ENCODE measurements at regions not wholly inside any gene's neighbourhood (a gene's known extent, or its start where the extent isn't known, plus 50 kb on each side); places are given as distances from the start of the nearest gene placed in this dataset.
A peak's percentile ranks its signal among the peaks of the same experiment; 100 is the strongest.
"Not testable (repeated sequence)": the region's sequence is repeated elsewhere in the genome, so short reads cannot be mapped to it uniquely, and the experiment has no call there.

DNA sequence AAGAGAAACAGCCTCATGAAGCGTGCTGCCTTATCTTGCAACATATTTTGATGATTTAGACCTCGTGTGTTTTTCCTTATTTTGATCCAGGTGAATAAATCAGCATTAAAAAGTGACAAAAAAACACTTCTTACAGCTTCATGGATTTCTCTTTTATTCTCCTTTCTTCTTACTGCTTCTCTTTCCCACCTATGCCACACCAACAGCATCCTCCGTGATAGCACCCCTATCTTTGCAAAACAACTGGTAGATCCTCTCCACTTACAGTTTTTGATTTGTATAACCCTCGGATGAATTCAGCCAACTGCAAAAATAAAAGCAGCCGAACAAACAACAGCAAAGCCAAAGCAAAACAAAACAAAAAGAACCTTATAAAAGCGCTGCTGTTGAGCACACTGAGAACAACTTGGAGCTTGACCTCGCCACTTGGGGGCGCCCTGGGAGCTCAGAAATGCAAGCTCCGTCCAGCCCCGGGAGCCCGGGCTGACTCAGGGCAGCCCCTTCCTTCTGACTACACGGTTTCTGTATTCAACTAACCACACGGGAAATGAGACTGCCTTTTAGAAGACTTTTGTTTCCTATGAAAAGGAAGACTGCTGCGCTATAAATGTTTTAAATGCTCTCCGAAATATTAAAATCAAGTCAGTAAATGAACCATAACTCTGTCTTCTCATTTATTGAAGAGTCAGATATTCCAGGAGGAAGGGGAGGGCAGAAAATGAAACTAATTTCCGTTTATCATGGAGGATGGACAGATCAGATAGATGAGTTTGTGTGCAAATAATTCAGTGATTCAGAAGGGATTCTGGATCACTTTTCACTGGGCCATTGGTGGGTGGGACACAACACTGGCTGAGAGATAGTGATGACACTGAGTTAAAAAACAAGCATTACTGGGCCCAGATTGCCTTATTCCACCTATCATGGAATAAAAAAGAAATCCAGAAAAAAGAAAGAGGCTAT lies 186.8 kb downstream of the ATP6V0E2 start:
- not testable (repeated sequence) for H3K4me2 ChIP-seq; H3K36me3 ChIP-seq; DNase-seq (ENCODE audit: low spot score); H3K4me1 Mint-ChIP-seq; H2AFZ ChIP-seq (replicated peaks); H3K9me3 ChIP-seq (ENCODE audit: low read depth); H3K27me3 Mint-ChIP-seq (ENCODE audit: insufficient read depth, low read depth); H3K9ac ChIP-seq; H4K20me1 ChIP-seq (ENCODE audit: low read depth); H3K79me2 ChIP-seq (ENCODE audit: low read depth); H3K4me1 ChIP-seq; H3K27ac Mint-ChIP-seq; H3K9me3 Mint-ChIP-seq; H3K27ac ChIP-seq; H3F3A ChIP-seq (ENCODE audit: low read depth); H3K36me3 Mint-ChIP-seq; H3K4me3 ChIP-seq; H3K4me3 Mint-ChIP-seq
- peaks cover 42% of the 10 kb centered on the region for H3K27me3 ChIP-seq
- TF ChIP-seq, protein P1, sequence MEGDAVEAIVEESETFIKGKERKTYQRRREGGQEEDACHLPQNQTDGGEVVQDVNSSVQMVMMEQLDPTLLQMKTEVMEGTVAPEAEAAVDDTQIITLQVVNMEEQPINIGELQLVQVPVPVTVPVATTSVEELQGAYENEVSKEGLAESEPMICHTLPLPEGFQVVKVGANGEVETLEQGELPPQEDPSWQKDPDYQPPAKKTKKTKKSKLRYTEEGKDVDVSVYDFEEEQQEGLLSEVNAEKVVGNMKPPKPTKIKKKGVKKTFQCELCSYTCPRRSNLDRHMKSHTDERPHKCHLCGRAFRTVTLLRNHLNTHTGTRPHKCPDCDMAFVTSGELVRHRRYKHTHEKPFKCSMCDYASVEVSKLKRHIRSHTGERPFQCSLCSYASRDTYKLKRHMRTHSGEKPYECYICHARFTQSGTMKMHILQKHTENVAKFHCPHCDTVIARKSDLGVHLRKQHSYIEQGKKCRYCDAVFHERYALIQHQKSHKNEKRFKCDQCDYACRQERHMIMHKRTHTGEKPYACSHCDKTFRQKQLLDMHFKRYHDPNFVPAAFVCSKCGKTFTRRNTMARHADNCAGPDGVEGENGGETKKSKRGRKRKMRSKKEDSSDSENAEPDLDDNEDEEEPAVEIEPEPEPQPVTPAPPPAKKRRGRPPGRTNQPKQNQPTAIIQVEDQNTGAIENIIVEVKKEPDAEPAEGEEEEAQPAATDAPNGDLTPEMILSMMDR (IDR thresholded peaks at IDR 0.05) = peak; percentile 62

DNA sequence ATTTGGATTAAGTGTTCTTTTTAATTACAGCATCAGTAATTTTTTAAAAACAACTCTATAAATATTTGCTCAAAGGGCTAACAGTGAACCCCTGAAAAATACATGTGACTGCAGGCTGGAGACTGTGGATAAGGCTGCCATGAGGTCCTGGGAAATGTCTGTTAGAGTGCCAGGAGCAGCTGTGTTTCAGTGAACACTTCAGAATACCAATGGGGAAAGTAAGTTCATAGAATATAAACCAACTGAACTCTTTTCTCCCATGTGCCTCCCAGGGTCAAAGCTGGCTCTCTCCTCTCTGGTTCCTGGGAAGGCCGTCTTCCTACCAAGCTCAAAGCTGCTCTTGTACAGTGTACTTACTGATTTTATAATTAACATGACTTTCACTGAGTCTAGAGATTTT lies 189.4 kb downstream of the ATP6V0E2 start:
- not testable (repeated sequence) for H3K4me1 ChIP-seq; H3K4me3 Mint-ChIP-seq; H3F3A ChIP-seq (ENCODE audit: low read depth); DNase-seq (ENCODE audit: low spot score); H3K4me3 ChIP-seq; H3K27ac ChIP-seq; H3K9ac ChIP-seq; H3K4me1 Mint-ChIP-seq; H3K9me3 ChIP-seq (ENCODE audit: low read depth); H3K4me2 ChIP-seq; H3K36me3 Mint-ChIP-seq; H3K9me3 Mint-ChIP-seq; H3K27ac Mint-ChIP-seq; H2AFZ ChIP-seq (replicated peaks); H3K36me3 ChIP-seq; H4K20me1 ChIP-seq (ENCODE audit: low read depth); H3K27me3 Mint-ChIP-seq (ENCODE audit: insufficient read depth, low read depth); H3K79me2 ChIP-seq (ENCODE audit: low read depth)
- H3K27me3 ChIP-seq = peaks cover 22% of the 10 kb centered on the region

DNA sequence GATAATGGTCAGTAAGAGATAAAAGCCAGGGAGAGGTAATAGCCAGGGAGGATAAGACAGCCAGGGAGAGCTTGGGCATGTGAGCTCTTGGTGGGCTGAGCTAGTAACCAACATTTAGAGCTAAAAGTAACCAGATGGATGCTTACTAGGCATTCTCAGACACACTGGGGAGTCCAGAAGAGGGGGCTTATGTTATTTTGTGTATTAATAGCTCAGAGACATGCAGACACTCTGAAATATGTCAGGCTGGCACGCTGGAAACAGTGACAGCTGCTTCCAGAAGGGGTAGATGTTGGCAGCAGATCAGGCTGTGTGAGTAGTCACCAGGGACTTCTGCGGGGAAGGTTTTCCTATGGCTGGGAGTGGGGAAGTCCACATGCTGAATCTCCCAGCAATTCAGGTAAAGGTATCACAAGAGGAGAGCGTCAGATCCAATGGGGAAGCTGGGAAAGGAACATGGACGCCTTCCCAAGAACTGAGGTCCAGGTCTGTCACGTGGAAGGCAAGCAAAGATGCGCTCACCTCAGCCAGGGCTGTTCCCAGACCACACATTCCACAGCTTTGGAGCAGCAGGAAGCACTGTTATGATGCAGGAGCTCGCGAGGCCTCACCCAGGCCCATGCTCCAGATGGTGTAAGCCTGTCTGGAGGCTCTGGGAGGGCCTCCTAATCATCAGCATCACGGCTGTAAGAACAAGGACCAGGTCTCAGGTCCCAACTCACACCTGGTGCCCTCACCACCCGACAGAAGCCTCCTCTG lies 196.0 kb downstream of the ATP6V0E2 start:
- not testable (repeated sequence) for H3K4me1 Mint-ChIP-seq; DNase-seq (ENCODE audit: low spot score); H3K27ac ChIP-seq; H3K79me2 ChIP-seq (ENCODE audit: low read depth); H4K20me1 ChIP-seq (ENCODE audit: low read depth); H3K36me3 ChIP-seq; H3K27me3 Mint-ChIP-seq (ENCODE audit: insufficient read depth, low read depth); H3K4me3 Mint-ChIP-seq; H3K27me3 ChIP-seq; H2AFZ ChIP-seq (replicated peaks); H3K36me3 Mint-ChIP-seq; H3K4me3 ChIP-seq; H3K4me1 ChIP-seq; H3K27ac Mint-ChIP-seq; H3K4me2 ChIP-seq; H3K9ac ChIP-seq; H3K9me3 ChIP-seq (ENCODE audit: low read depth); H3F3A ChIP-seq (ENCODE audit: low read depth); H3K9me3 Mint-ChIP-seq

DNA sequence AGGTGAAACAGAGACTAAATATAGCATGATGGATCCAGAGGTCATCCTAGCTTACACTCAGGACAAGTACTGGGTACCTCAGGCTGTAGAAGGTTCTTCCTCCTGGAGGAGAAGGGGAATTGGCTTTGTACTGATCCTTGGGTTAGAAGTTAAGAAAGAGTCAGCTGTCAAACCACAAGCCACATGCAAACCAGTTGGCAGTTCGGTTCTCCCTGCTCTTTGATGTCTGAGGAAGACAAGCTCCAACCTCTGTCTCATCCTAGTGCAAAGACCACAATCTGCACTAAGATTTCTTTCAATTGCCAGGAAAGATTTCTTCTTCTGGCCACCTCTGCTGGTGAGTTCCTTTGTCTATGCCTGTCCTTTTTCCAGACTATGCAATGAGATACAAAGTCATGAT lies 203.8 kb downstream of the ATP6V0E2 start:
- not testable (repeated sequence) for H3K79me2 ChIP-seq (ENCODE audit: low read depth); H3K27me3 Mint-ChIP-seq (ENCODE audit: insufficient read depth, low read depth); H3K4me3 ChIP-seq; H3K4me1 ChIP-seq; H3K27me3 ChIP-seq; H2AFZ ChIP-seq (replicated peaks); H3K4me2 ChIP-seq; H3K9me3 ChIP-seq (ENCODE audit: low read depth); H3K9me3 Mint-ChIP-seq; H3K27ac Mint-ChIP-seq; H3K4me3 Mint-ChIP-seq; H4K20me1 ChIP-seq (ENCODE audit: low read depth); H3K36me3 ChIP-seq; DNase-seq (ENCODE audit: low spot score); H3K9ac ChIP-seq; H3K27ac ChIP-seq; H3K36me3 Mint-ChIP-seq; H3F3A ChIP-seq (ENCODE audit: low read depth)
- peaks cover 11% of the 10 kb centered on the region for H3K4me1 Mint-ChIP-seq

DNA sequence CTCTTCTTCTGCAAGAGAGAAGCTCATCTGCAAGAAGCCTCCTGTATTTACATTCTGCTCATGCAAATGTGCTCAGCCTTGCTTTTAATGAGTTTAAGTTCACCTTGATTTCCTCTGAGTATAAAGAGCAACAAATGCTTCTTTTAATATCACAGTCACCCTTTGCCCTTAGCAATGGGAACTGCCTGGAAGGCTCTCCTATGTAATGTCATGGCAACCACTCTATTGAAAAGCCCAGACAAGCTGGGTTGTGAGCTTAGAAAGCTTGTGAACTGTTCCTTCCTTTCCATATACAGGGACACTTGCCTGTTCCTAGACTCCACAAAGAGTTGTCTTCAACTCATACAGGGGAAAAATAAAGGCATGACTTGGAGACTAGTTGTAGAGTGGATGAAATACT lies 208.1 kb downstream of the ATP6V0E2 start:
- H3K9me3 Mint-ChIP-seq; H3K4me3 Mint-ChIP-seq; H3K4me2 ChIP-seq; DNase-seq (ENCODE audit: low spot score); H2AFZ ChIP-seq (replicated peaks); H3K36me3 Mint-ChIP-seq; H4K20me1 ChIP-seq (ENCODE audit: low read depth); H3K9ac ChIP-seq; H3K27me3 ChIP-seq; H3K9me3 ChIP-seq (ENCODE audit: low read depth); H3K27me3 Mint-ChIP-seq (ENCODE audit: insufficient read depth, low read depth); H3K36me3 ChIP-seq; H3K79me2 ChIP-seq (ENCODE audit: low read depth); H3K27ac ChIP-seq; H3F3A ChIP-seq (ENCODE audit: low read depth); H3K4me1 ChIP-seq; H3K4me3 ChIP-seq: not testable (repeated sequence)
- H3K4me1 Mint-ChIP-seq = peaks cover 11% of the 10 kb centered on the region
- peak overlapping the region; percentile 87 for H3K27ac Mint-ChIP-seq

DNA sequence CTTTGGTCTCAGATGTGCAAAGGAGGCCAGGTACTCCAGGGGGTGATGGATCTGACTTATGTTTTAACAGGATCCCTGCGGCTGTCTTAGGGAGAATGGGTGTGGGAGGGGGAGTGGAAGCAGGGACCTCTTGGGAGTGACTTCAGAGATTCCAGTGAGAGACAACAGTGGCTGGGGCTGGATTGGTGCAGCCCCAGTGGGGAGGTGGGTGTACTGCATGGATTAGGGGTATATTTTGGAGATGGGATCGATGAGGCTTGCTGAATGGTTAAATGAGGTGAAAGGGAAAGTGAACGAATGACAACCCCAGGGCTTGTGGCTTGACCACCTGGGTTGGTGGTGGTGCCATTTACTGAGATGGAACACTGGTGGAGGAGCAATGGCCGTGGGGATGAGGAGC lies 211.0 kb downstream of the ATP6V0E2 start:
- not testable (repeated sequence) for H3F3A ChIP-seq (ENCODE audit: low read depth); H3K4me3 Mint-ChIP-seq; H3K27me3 ChIP-seq; H3K36me3 Mint-ChIP-seq; H3K9me3 Mint-ChIP-seq; H3K27me3 Mint-ChIP-seq (ENCODE audit: insufficient read depth, low read depth); DNase-seq (ENCODE audit: low spot score); H4K20me1 ChIP-seq (ENCODE audit: low read depth); H3K36me3 ChIP-seq; H3K9ac ChIP-seq; H3K4me1 ChIP-seq; H3K4me3 ChIP-seq; H3K27ac ChIP-seq; H3K27ac Mint-ChIP-seq; H3K79me2 ChIP-seq (ENCODE audit: low read depth); H3K4me2 ChIP-seq; H3K9me3 ChIP-seq (ENCODE audit: low read depth); H2AFZ ChIP-seq (replicated peaks)
- peaks cover 11% of the 10 kb centered on the region for H3K4me1 Mint-ChIP-seq

DNA sequence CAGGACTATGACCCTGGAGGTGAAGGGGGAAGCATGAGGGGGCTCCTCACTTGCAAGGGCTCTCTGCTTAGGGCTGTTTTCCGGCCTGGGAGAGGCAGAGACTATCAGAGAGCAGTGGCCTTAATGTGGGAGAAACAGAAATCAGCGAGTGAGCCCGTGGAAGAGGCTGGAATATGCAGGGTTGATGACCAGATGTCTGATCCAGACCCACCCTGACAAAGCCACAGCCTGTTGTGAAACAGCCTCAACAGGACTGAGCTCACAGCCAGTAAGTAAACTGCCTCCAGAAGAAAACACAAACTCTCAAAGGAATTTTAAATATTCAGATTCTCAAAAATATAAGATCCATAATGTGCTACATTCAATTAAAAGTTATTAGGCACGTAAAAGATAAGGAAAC lies 213.7 kb downstream of the ATP6V0E2 start:
- H3K27me3 Mint-ChIP-seq (ENCODE audit: insufficient read depth, low read depth); H3K9ac ChIP-seq; H3K4me2 ChIP-seq; H3K4me1 ChIP-seq; H3F3A ChIP-seq (ENCODE audit: low read depth); H3K36me3 Mint-ChIP-seq; H3K4me3 ChIP-seq; H4K20me1 ChIP-seq (ENCODE audit: low read depth); H3K4me1 Mint-ChIP-seq; H3K27me3 ChIP-seq; H3K79me2 ChIP-seq (ENCODE audit: low read depth); H2AFZ ChIP-seq (replicated peaks); H3K27ac Mint-ChIP-seq; H3K27ac ChIP-seq; H3K4me3 Mint-ChIP-seq; H3K36me3 ChIP-seq; H3K9me3 ChIP-seq (ENCODE audit: low read depth); DNase-seq (ENCODE audit: low spot score); H3K9me3 Mint-ChIP-seq: not testable (repeated sequence)
